GM06990 (cell line): ENCODE measurements at regions not wholly inside any gene's neighbourhood (a gene's known extent, or its start where the extent isn't known, plus 50 kb on each side); places are given as distances from the start of the nearest gene placed in this dataset.

Experiments
- DNase-seq: peaks from one replicate; pipeline ENCODE4 v3.0.0-alpha.2; 2011; ENCODE audit not compliant: insufficient read length; ENCODE audit errors: extremely low read depth
- H3K27me3 ChIP-seq: replicated peaks from 2 replicates; pipeline ENCODE4 v1.6.0; 2011; ENCODE audit warnings: low read length; ENCODE audit not compliant: control insufficient read depth, insufficient read depth
- H3K36me3 ChIP-seq: 2 replicates; pipeline ENCODE4 v1.5.1; 2011; ENCODE audit warnings: low read length; ENCODE audit not compliant: control insufficient read depth, insufficient read depth
- H3K4me3 ChIP-seq: replicated peaks from 2 replicates; pipeline ENCODE4 v1.5.1; 2011; ENCODE audit warnings: low read depth, mild to moderate bottlenecking, control low read depth, low read length
- TF ChIP-seq, protein P1 (sequence below): IDR thresholded peaks from 2 replicates; pipeline ENCODE4 v1.5.1; 2011; ENCODE audit warnings: low read length, control low read depth, mild to moderate bottlenecking, inconsistent platforms; ENCODE audit not compliant: insufficient read depth, poor library complexity, severe bottlenecking

DNA sequence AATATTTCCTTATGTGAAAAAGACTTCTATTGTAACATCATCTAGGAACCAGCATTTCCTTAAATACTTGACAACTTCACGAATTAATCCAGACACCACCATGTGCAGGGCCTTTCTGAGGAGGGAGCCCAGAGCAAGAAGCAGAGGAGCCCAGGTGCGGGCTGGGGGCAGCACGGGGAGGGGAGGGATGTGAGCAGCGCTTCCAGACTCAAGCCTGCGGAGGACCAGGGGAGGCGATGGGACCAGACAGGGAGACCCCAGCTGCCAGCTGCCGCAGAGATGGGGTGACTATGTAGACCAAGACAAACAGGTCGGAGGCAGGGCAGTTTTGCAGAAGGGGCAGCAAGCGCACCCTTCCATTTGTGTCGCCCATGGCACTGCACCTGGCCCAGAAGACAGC, 596.1 kb downstream of the IRX1 start:
- Histone ChIP-seq H3K4me3 (no peak overlapping the region), H3K27me3 (no peaks in the 10 kb centered on the region), H3K36me3 (no peaks in the 10 kb centered on the region)
- TF ChIP-seq, protein P1, sequence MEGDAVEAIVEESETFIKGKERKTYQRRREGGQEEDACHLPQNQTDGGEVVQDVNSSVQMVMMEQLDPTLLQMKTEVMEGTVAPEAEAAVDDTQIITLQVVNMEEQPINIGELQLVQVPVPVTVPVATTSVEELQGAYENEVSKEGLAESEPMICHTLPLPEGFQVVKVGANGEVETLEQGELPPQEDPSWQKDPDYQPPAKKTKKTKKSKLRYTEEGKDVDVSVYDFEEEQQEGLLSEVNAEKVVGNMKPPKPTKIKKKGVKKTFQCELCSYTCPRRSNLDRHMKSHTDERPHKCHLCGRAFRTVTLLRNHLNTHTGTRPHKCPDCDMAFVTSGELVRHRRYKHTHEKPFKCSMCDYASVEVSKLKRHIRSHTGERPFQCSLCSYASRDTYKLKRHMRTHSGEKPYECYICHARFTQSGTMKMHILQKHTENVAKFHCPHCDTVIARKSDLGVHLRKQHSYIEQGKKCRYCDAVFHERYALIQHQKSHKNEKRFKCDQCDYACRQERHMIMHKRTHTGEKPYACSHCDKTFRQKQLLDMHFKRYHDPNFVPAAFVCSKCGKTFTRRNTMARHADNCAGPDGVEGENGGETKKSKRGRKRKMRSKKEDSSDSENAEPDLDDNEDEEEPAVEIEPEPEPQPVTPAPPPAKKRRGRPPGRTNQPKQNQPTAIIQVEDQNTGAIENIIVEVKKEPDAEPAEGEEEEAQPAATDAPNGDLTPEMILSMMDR, result no peak
- no peak for DNase-seq

DNA sequence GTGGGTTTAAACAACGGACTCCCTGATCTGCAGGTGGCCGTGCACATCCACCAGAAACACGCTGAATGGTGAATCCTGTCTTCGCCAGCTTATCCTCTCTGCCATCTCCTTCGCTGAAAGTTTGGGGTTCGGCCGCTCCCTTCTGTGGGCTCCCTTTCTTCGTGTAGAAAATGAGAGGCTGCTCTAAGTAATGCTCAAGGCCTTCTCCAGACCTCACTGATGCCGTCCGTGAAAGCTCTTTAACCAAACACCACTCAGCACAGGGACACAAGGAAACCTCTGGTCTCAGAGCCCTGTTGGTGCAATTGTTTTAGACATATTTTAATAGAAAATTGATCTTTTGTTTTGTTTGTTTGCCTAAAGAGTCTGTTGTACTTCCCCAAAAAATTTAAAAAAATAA, 596.5 kb downstream of the IRX1 start:
- DNase-seq, result no peak
- no peaks in the 10 kb centered on the region for H3K36me3 ChIP-seq
- TF ChIP-seq, protein P1, result no peak
- no peak overlapping the region for H3K4me3 ChIP-seq
- H3K27me3 ChIP-seq, result no peaks in the 10 kb centered on the region

DNA sequence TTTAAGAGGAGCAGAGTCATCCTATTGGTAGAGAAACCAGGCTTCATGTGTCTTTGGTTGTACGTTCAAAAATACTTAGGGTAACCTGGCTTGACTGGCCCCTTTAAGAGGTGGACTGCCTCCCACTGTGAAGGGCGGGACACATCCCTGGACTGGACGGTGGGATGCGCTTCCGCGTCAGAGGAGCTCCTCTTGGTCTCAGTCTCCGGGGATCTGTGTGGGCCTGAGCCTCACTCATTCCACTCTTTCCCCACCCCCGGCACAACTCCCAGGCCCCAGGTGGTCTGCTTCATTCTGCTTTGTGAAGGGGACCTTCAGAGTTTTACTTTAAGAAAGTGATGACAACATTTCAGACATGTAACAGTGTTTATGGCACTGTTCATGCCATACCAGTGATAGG, 601.1 kb downstream of the IRX1 start:
- Histone ChIP-seq H3K27me3 (no peaks in the 10 kb centered on the region), H3K4me3 (no peak overlapping the region), H3K36me3 (no peaks in the 10 kb centered on the region)
- DNase-seq, result no peak
- TF ChIP-seq, protein P1, result no peak

DNA sequence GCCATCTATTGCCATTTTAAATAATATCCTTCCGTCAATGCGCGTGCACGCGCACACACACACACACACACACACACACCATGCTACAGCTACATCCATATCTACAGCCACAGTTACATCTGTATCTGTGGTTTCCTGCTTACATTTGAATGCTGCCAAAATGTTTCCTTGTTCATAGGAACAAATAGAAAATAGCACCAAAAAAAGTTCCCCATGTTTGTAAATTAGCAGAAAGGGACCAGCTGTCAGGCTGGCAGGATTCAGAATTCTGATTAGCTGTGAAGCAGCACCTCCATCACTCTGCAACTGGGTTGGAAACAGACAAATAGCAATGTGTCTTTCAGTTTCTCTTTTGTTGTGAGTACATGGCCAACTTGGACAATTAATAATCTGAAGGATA, 601.5 kb downstream of the IRX1 start:
- TF ChIP-seq, protein P1, result no peak
- no peak for DNase-seq
- Histone ChIP-seq H3K27me3 (no peaks in the 10 kb centered on the region), H3K4me3 (no peak overlapping the region), H3K36me3 (no peaks in the 10 kb centered on the region)

DNA sequence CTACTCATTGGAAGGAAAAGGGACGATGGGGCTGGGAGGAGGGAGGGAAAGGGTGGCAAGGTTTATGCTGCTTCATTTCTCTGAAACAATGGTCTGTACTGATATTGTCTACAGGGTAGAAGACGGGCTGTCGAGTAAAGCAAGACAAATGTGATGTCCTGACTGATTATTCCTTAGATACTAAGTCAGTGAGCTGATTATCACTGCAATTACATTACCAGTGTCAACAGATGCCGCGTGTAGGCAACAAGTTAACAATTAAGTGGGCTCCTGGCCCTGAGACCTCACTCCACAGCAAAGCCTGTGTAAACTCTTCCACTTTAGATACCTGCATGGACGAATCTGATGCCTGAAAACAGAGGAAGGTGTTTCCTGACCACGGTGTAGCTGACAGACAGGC, 602.8 kb downstream of the IRX1 start:
- TF ChIP-seq, protein P1, result no peak
- DNase-seq, result no peak
- H3K36me3 ChIP-seq, result no peaks in the 10 kb centered on the region

More for the DNA sequence above, 602.8 kb downstream of the IRX1 start:
- no peaks in the 10 kb centered on the region for H3K27me3 ChIP-seq
- H3K4me3 ChIP-seq, result no peak overlapping the region
